Activated CD4-positive, alpha-beta memory T cell treated with anti-CD3 and anti-CD28 coated beads for 36 hours (primary cell): ENCODE measurements at regions not wholly inside any gene's neighbourhood (a gene's known extent, or its start where the extent isn't known, plus 50 kb on each side); places are given as distances from the start of the nearest gene placed in this dataset.

Source experiments
- CTCF ChIA-PET: fragments of 350-600 bp; sonication (Branson Sonifier 250); formaldehyde crosslinking; loops from one replicate; lab custom pipeline; 2021; ENCODE audit warnings: antibody characterized with exemption, inconsistent platforms; lab: Charles Lee
- POLR2A ChIA-PET: fragments of 350-600 bp; sonication (Branson Sonifier 250); formaldehyde crosslinking; loops from one replicate; lab custom pipeline; 2021; ENCODE audit warnings: antibody characterized with exemption; lab: Charles Lee
- DNase-seq: peaks from one replicate; pipeline ENCODE4 v3.0.0-alpha.2; 2020
- H3K27ac Mint-ChIP-seq: one replicate; pipeline ENCODE4 v1.8.0; 2021; ENCODE audit warnings: mixed read lengths
- H3K27me3 Mint-ChIP-seq: one replicate; pipeline ENCODE4 v1.8.0; 2021; ENCODE audit warnings: mixed read lengths
- H3K36me3 Mint-ChIP-seq: one replicate; pipeline ENCODE4 v1.8.0; 2021; ENCODE audit warnings: mixed read lengths
- H3K4me1 Mint-ChIP-seq: one replicate; pipeline ENCODE4 v1.8.0; 2021; ENCODE audit warnings: low read depth, mixed read lengths
- H3K4me3 Mint-ChIP-seq: one replicate; pipeline ENCODE4 v1.8.0; 2021; ENCODE audit warnings: mild to moderate bottlenecking, mixed read lengths
- H3K9me3 Mint-ChIP-seq: one replicate; pipeline ENCODE4 v1.8.0; 2021; ENCODE audit warnings: mixed read lengths
- intact Hi-C: fragments of 100-400 bp; cut with micrococcal nuclease; formaldehyde crosslinking; loops from one replicate; pipeline ENCODE4 v1.15.1; 2023

DNA sequence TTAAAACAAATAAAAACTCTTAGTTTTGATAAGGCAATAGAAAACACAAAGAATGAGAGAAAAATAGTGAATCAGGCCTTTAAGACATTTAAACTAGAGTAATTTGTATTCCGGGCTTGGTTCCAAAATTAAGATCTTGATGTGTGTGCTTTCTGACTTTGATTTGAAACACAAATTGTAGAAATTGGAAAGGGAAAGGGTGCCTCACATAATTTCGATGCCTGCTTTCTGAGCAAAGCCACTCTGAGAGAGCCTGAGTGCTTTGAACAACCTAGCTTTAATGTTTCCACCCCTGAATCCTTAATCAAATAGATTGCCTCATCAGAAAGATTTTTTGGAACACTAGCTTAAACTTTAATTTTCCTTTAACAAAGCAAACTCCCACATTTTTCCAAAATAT, 666.8 kb downstream of the PCDH18 start:
- H3K4me1 Mint-ChIP-seq, result no peaks in the 10 kb centered on the region
- no peaks in the 10 kb centered on the region for H3K9me3 Mint-ChIP-seq
- H3K27me3 Mint-ChIP-seq, result no peaks in the 10 kb centered on the region
- CTCF ChIA-PET, result interaction anchor here (0.7 to 1.3 kb wide), 2 partner anchors 10 to 1830 kb away, joined by 3 to 4 read pairs; no protein-coding TSS in a partner anchor
- no peak overlapping the region for H3K27ac Mint-ChIP-seq
- no peak overlapping the region for H3K4me3 Mint-ChIP-seq
- POLR2A ChIA-PET, result no interaction called here
- intact Hi-C loops, result loop anchor here (10.0 kb wide), 1 partner anchor 1491 kb away; no protein-coding TSS in a partner anchor
- no peaks in the 10 kb centered on the region for H3K36me3 Mint-ChIP-seq
- DNase-seq, result no peak

GRCh38 chr4:136864604-136865185, 667.6 kb downstream of the PCDH18 start:
- Mint-ChIP-seq H3K27ac (no peak overlapping the region), H3K4me3 (no peak overlapping the region), H3K9me3 (no peaks in the 10 kb centered on the region), H3K36me3 (no peaks in the 10 kb centered on the region), H3K4me1 (no peaks in the 10 kb centered on the region), H3K27me3 (no peaks in the 10 kb centered on the region)
- CTCF ChIA-PET, result interaction anchor here (0.6 to 1.3 kb wide), 5 partner anchors 10 to 1831 kb away, joined by 3 to 5 read pairs (median 4); no protein-coding TSS in a partner anchor
- DNase-seq, result no peak
- intact Hi-C loops, result loop anchor here (10.0 kb wide), 1 partner anchor 1490 kb away; no protein-coding TSS in a partner anchor
- POLR2A ChIA-PET, result no interaction called here

- Mint-ChIP-seq H3K27ac (no peak overlapping the region), H3K27me3 (no peaks in the 10 kb centered on the region), H3K9me3 (no peaks in the 10 kb centered on the region), H3K4me3 (no peak overlapping the region), H3K4me1 (no peaks in the 10 kb centered on the region), H3K36me3 (no peaks in the 10 kb centered on the region)
- intact Hi-C loops, result loop anchor here (10.0 kb wide), 1 partner anchor 1489 kb away; no protein-coding TSS in a partner anchor
- ChIA-PET CTCF (interaction anchor here (0.7 kb wide), 1 partner anchor 120 kb away, joined by 5 read pairs; no protein-coding TSS in a partner anchor), POLR2A (no interaction called here)
- no peak for DNase-seq
Measured at GRCh38 chr4:136863756-136864155, 668.5 kb downstream of the PCDH18 start.

GRCh38 chr4:136862653-136863052, 669.6 kb downstream of the PCDH18 start:
- no peak for DNase-seq
- no peaks in the 10 kb centered on the region for H3K36me3 Mint-ChIP-seq
- H3K27ac Mint-ChIP-seq, result no peak overlapping the region
- H3K4me3 Mint-ChIP-seq, result no peak overlapping the region
- intact Hi-C loops, result loop anchor here (10.0 kb wide), 1 partner anchor 1488 kb away; no protein-coding TSS in a partner anchor
- no peaks in the 10 kb centered on the region for H3K27me3 Mint-ChIP-seq
- H3K9me3 Mint-ChIP-seq, result no peaks in the 10 kb centered on the region
- CTCF ChIA-PET, result no interaction called here
- H3K4me1 Mint-ChIP-seq, result no peaks in the 10 kb centered on the region
- POLR2A ChIA-PET, result no interaction called here

- intact Hi-C loops, result loop anchor here (10.0 kb wide), 1 partner anchor 1486 kb away; no protein-coding TSS in a partner anchor
- Mint-ChIP-seq H3K27ac (no peak overlapping the region), H3K9me3 (no peaks in the 10 kb centered on the region), H3K36me3 (no peaks in the 10 kb centered on the region), H3K4me1 (no peaks in the 10 kb centered on the region), H3K27me3 (no peaks in the 10 kb centered on the region), H3K4me3 (no peak overlapping the region)
- DNase-seq, result no peak
- CTCF ChIA-PET, result no interaction called here
- POLR2A ChIA-PET, result no interaction called here
Measured at GRCh38 chr4:136861091-136861490, 671.2 kb downstream of the PCDH18 start.

- Mint-ChIP-seq H3K27ac (no peak overlapping the region), H3K36me3 (no peaks in the 10 kb centered on the region), H3K27me3 (no peaks in the 10 kb centered on the region), H3K4me1 (no peaks in the 10 kb centered on the region), H3K9me3 (peaks cover 2% of the 10 kb centered on the region), H3K4me3 (no peak overlapping the region)
- CTCF ChIA-PET, result no interaction called here
- no peak for DNase-seq
- intact Hi-C loops, result no loop called here
- POLR2A ChIA-PET, result no interaction called here
Measured at GRCh38 chr4:136858903-136859302, 673.4 kb downstream of the PCDH18 start.

DNA sequence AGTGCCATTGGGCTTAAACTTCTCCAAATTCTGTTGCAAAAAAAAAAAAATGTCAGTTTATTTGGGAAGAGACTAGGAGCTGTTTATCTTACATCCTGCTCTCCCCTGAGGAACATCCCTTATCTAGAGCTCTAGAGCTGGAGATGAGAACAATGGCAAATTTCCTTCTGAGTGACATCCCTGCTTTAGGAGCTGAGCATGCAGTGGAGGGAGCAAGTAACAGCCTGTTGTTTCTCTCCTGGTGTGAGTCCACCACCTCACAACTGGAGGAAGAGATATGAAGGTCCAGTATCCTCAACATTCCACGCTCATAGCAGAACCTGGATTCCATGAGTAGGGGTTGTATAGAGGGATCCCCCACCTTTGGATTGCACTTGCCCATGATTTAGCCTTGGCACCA, 676.4 kb downstream of the PCDH18 start:
- H3K4me3 Mint-ChIP-seq, result no peak overlapping the region
- no peak for DNase-seq
- H3K27me3 Mint-ChIP-seq, result no peaks in the 10 kb centered on the region
- H3K4me1 Mint-ChIP-seq, result no peaks in the 10 kb centered on the region
- intact Hi-C loops, result no loop called here
- ChIA-PET POLR2A (no interaction called here), CTCF (interaction anchor here (0.6 kb wide), 1 partner anchor 134 kb away, joined by 4 read pairs; no protein-coding TSS in a partner anchor)
- no peaks in the 10 kb centered on the region for H3K36me3 Mint-ChIP-seq
- H3K27ac Mint-ChIP-seq, result no peak overlapping the region
- H3K9me3 Mint-ChIP-seq, result peaks cover 2% of the 10 kb centered on the region

GRCh38 chr4:136850446-136850845, 681.8 kb downstream of the PCDH18 start:
- H3K36me3 Mint-ChIP-seq, result no peaks in the 10 kb centered on the region
- H3K4me3 Mint-ChIP-seq, result no peak overlapping the region
- ChIA-PET CTCF (no interaction called here), POLR2A (no interaction called here)
- peaks cover 11% of the 10 kb centered on the region for H3K9me3 Mint-ChIP-seq
- intact Hi-C loops, result no loop called here
- H3K27ac Mint-ChIP-seq, result no peak overlapping the region
- H3K27me3 Mint-ChIP-seq, result no peaks in the 10 kb centered on the region
- DNase-seq, result no peak
- no peaks in the 10 kb centered on the region for H3K4me1 Mint-ChIP-seq

DNA sequence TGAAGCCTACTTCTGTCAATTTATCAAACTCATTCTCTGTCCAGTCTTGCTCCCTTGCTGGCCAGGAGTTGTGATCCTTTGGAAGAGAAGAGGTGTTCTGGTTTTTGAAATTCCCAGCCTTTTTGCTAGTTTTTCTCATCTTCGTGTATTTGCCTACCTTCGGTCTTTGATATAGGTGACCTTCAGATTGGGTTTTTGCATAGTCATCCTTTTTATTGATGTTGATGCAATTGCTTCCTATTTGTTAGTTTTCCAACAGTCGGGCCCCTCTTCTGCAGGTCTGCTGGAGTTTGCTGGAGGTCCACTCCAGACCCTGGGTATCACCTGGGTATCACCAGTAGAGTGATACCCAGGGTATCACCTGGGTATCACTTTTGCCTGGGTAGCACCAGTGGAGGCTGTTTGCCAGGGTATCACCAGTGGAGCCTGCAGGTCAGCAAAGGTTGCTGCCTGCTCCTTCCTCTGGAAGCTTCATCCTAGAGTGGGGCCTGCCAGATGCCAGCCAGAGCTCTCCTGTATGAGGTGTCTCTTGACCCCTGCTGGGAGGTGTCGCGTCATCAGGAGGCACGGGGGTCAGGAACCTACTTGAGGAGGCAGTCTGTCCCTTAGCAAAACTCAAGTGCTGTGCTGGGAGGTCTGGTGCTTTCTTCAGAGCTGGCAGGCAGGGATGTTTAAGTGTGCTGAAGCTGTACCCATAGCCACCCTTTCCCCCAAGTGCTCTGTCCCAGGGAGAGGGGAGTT, 684.2 kb downstream of the PCDH18 start:
- no peaks in the 10 kb centered on the region for H3K36me3 Mint-ChIP-seq
- H3K27me3 Mint-ChIP-seq, result no peaks in the 10 kb centered on the region
- H3K4me3 Mint-ChIP-seq, result no peak overlapping the region
- ChIA-PET POLR2A (no interaction called here), CTCF (no interaction called here)
- no peaks in the 10 kb centered on the region for H3K4me1 Mint-ChIP-seq
- peaks cover 20% of the 10 kb centered on the region for H3K9me3 Mint-ChIP-seq
- no peak overlapping the region for H3K27ac Mint-ChIP-seq
- intact Hi-C loops, result no loop called here
- DNase-seq, result no peak

- Mint-ChIP-seq H3K36me3 (no peaks in the 10 kb centered on the region), H3K4me3 (no peak overlapping the region), H3K27ac (no peak overlapping the region), H3K9me3 (peaks cover 29% of the 10 kb centered on the region), H3K4me1 (no peaks in the 10 kb centered on the region), H3K27me3 (no peaks in the 10 kb centered on the region)
- intact Hi-C loops, result no loop called here
- ChIA-PET POLR2A (no interaction called here), CTCF (no interaction called here)
- no peak for DNase-seq
Measured at GRCh38 chr4:136841526-136841925, 690.8 kb downstream of the PCDH18 start.

DNA sequence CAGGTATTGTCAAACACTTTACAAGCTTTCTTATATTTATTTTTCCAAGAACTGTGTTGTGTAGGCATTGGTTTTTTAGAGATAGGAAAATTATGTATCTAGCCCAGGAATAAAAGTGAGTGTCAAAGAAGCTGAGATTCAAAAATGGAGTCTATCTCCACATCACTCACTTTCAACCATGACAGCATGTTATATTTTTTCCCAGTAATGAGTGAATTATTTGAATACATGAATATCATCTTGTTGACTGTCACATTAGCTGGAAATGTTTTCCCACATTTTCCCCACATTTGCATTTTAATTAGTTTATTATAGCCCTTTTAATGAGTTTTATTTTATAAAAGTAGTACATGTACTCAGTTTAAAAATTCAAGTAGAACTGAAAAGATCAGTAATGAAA, 693.7 kb downstream of the PCDH18 start:
- Mint-ChIP-seq H3K9me3 (peaks cover 17% of the 10 kb centered on the region), H3K36me3 (no peaks in the 10 kb centered on the region)
- intact Hi-C loops, result no loop called here

DNA sequence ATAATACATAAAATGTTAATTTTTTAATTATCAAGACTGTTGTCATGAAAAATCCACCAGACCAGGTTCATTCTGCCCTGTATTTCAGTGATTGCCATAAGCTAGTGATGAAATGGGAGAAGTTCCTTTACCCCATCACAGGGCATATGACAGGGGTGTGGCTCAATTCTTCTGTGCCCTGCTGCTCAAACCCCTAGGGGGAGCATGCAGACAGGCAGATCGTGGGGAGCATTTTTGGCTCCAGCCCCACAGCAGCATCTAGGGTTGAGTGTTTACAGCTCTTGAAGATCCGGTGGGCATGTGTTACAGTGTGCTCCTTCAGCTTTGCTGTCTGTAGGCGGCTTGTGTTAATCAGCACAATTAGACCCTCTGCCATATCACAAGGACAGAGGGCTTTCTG, 700.7 kb downstream of the PCDH18 start:
- no peaks in the 10 kb centered on the region for H3K36me3 Mint-ChIP-seq
- peaks cover 3% of the 10 kb centered on the region for H3K9me3 Mint-ChIP-seq
- H3K27ac Mint-ChIP-seq, result no peak overlapping the region
- no peaks in the 10 kb centered on the region for H3K27me3 Mint-ChIP-seq
- CTCF ChIA-PET, result no interaction called here
- intact Hi-C loops, result no loop called here
- no peak overlapping the region for H3K4me3 Mint-ChIP-seq
- POLR2A ChIA-PET, result no interaction called here
- no peaks in the 10 kb centered on the region for H3K4me1 Mint-ChIP-seq
- no peak for DNase-seq

More for the DNA sequence above, 693.7 kb downstream of the PCDH18 start:
- ChIA-PET POLR2A (no interaction called here), CTCF (no interaction called here)
- DNase-seq, result no peak
- Mint-ChIP-seq H3K4me1 (no peaks in the 10 kb centered on the region), H3K27ac (no peak overlapping the region), H3K4me3 (no peak overlapping the region), H3K27me3 (no peaks in the 10 kb centered on the region)
